Prostate gland (tissue), 2 donors: ENCODE measurements at regions not wholly inside any gene's neighbourhood (a gene's known extent, or its start where the extent isn't known, plus 50 kb on each side); places are given as distances from the start of the nearest gene placed in this dataset.

ENCODE experiments used
- POLR2A ChIP-seq: fragments of 450-650 bp; IDR thresholded peaks from one replicate; pipeline ENCODE4 v1.6.1; 2016; ENCODE audit warnings: antibody characterized with exemption, mild to moderate bottlenecking
- POLR2AphosphoS5 ChIP-seq: sonication (generic); formaldehyde crosslinking; IDR thresholded peaks from one replicate; pipeline ENCODE4 v1.6.1; 2017; ENCODE audit warnings: antibody characterized with exemption
- TF ChIP-seq, protein P1 (sequence below), 4 experiments: fragments of 200-600 bp in 2 of 4; fragments of 450-650 bp in 2 of 4; sonication (generic) in 2 of 4; IDR thresholded peaks; 1 replicate in 3 of 4; 2 replicates in 1 of 4; pipeline ENCODE4 v1.5.1; 2016 to 2019; ENCODE audit warnings: antibody characterized with exemption in 4 of 4, mild to moderate bottlenecking in 2 of 4, moderate library complexity in 2 of 4

DNA sequence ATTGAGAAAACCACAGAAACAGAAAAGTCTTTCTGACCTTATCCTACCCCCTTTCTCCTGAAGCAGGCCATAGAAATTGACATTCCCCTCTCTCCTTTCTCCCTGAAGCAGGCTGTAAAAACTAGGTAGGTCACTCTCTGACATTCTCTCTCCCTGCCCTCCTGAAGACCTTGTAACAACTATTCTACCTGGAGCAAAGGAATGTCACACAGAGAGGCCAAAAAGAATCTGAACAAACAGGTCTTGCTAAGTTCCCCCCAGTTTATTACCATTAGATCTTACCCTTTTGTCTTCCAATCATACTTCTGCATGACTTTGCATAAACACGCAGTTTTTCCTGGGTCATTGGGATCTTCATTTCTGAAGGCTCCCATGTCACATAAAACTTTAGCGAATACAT lies 198.3 kb upstream of the GYPA start:
- TF ChIP-seq POLR2A, result no peak
- TF ChIP-seq, protein P1, sequence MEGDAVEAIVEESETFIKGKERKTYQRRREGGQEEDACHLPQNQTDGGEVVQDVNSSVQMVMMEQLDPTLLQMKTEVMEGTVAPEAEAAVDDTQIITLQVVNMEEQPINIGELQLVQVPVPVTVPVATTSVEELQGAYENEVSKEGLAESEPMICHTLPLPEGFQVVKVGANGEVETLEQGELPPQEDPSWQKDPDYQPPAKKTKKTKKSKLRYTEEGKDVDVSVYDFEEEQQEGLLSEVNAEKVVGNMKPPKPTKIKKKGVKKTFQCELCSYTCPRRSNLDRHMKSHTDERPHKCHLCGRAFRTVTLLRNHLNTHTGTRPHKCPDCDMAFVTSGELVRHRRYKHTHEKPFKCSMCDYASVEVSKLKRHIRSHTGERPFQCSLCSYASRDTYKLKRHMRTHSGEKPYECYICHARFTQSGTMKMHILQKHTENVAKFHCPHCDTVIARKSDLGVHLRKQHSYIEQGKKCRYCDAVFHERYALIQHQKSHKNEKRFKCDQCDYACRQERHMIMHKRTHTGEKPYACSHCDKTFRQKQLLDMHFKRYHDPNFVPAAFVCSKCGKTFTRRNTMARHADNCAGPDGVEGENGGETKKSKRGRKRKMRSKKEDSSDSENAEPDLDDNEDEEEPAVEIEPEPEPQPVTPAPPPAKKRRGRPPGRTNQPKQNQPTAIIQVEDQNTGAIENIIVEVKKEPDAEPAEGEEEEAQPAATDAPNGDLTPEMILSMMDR (IDR thresholded peaks at IDR 0.05), result no peak
- no peak for TF ChIP-seq POLR2AphosphoS5
